ENCODE measurements at regions not wholly inside any gene's neighbourhood (a gene's known extent, or its start where the extent isn't known, plus 50 kb on each side); places are given as distances from the start of the nearest gene placed in this dataset.
"Not testable (repeated sequence)": the region's sequence is repeated elsewhere in the genome, so short reads cannot be mapped to it uniquely, and the experiment has no call there.

DNA sequence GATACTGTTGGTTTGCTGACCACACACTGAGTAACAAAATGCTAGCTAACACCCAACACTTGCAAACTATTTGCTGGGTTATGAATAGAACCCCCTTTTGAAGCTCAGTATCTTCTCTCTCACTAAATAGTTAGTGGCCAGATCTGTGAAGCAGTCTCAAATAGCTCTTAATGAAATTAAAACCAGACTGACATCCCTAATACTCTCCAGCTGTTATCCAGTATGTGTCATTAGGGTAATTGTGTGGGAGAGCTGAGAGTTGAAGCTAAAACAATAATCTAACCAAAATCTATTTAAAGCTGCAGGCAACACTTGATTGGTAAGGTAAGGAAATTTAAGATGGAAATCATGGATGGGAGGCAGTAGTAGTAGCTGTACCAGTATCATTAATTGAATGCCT, 110.4 kb upstream of the RORA start:
- TF ChIP-seq, protein P1, sequence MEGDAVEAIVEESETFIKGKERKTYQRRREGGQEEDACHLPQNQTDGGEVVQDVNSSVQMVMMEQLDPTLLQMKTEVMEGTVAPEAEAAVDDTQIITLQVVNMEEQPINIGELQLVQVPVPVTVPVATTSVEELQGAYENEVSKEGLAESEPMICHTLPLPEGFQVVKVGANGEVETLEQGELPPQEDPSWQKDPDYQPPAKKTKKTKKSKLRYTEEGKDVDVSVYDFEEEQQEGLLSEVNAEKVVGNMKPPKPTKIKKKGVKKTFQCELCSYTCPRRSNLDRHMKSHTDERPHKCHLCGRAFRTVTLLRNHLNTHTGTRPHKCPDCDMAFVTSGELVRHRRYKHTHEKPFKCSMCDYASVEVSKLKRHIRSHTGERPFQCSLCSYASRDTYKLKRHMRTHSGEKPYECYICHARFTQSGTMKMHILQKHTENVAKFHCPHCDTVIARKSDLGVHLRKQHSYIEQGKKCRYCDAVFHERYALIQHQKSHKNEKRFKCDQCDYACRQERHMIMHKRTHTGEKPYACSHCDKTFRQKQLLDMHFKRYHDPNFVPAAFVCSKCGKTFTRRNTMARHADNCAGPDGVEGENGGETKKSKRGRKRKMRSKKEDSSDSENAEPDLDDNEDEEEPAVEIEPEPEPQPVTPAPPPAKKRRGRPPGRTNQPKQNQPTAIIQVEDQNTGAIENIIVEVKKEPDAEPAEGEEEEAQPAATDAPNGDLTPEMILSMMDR (IDR thresholded peaks at IDR 0.05; ENCODE audit: low read depth, low read length): no peak
- Histone ChIP-seq H3K27ac (ENCODE audit: low read depth, low read length) (no peak overlapping the region), H3K9me3 (ENCODE audit: control insufficient read depth, insufficient read depth, low read length) (no peaks in the 10 kb centered on the region), H3K27me3 (ENCODE audit: control insufficient read depth, insufficient read depth, low read length) (no peaks in the 10 kb centered on the region), H3K4me3 (ENCODE audit: low read depth, low read length) (no peak overlapping the region)
- CTCF ChIA-PET: no interaction called here
- POLR2A ChIA-PET: no interaction called here
- DNase-seq (ENCODE audit: low read depth, low spot score): no peak

DNA sequence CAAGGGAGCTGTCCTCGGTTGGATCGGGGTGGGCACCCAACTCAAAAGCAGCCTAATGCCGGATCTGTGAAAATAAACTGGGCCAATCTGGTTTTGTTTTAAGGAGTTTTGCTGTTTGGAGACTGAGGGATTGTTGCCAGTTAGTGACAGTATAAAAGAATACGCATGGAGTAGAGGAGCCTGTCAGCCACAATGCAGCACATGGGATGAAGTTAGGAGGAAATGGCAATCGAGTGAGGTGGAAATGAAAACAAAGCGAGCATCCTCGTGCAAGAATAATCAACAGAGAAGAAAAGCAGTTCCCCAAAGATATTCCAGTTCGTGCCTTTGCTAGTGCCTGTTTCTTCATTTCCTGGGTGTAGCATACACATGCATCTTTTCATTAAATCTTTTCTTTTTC, 108.4 kb upstream of the RORA start:
- Histone ChIP-seq H3K27me3 (ENCODE audit: control insufficient read depth, insufficient read depth, low read length) (no peaks in the 10 kb centered on the region), H3K9me3 (ENCODE audit: control insufficient read depth, insufficient read depth, low read length) (no peaks in the 10 kb centered on the region), H3K27ac (ENCODE audit: low read depth, low read length) (no peak overlapping the region), H3K4me3 (ENCODE audit: low read depth, low read length) (no peak overlapping the region)
- CTCF ChIA-PET: no interaction called here
- DNase-seq (ENCODE audit: low read depth, low spot score): no peak
- POLR2A ChIA-PET: no interaction called here
- TF ChIP-seq, protein P1 (IDR thresholded peaks at IDR 0.05; ENCODE audit: low read depth, low read length): no peak

DNA sequence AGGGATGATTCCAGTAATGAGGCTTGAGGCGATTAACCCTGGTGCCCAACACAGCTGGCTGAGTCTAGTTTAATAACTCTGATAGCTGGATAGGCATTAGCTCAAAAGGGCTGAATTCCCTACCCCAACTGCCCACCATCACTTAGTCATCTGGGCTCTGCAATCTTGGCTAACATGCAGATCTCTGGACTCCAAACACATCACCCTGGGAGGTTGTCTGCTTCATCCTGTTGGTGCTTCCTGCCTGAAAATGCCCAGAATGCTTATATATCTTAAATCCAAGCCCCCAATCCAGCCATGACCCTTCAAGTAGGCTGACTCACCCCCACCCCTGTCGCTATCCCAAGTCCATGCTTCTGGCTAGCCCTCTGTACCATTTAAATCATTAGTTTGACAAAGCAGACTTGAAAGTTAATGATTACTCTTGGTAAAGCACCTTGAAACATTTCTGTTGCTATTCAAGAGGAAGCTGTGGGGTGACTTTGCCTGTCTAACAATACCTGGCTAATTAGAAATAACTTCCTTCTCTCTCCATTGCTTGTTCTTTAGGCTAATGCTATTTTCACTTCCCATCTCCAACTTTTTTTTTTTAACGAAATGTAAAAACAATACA, 107.0 kb upstream of the RORA start:
- CTCF ChIA-PET: interaction anchor here (0.5 kb wide), 1 partner anchor 425 kb away, joined by 4 read pairs; no protein-coding TSS in a partner anchor
- H3K27me3 ChIP-seq (ENCODE audit: control insufficient read depth, insufficient read depth, low read length): no peaks in the 10 kb centered on the region
- H3K4me3 ChIP-seq (ENCODE audit: low read depth, low read length): no peak overlapping the region
- TF ChIP-seq, protein P1 (IDR thresholded peaks at IDR 0.05; ENCODE audit: low read depth, low read length): no peak
- POLR2A ChIA-PET: no interaction called here
- no peak overlapping the region for H3K27ac ChIP-seq (ENCODE audit: low read depth, low read length)
- no peak for DNase-seq (ENCODE audit: low read depth, low spot score)
- H3K9me3 ChIP-seq (ENCODE audit: control insufficient read depth, insufficient read depth, low read length): no peaks in the 10 kb centered on the region

DNA sequence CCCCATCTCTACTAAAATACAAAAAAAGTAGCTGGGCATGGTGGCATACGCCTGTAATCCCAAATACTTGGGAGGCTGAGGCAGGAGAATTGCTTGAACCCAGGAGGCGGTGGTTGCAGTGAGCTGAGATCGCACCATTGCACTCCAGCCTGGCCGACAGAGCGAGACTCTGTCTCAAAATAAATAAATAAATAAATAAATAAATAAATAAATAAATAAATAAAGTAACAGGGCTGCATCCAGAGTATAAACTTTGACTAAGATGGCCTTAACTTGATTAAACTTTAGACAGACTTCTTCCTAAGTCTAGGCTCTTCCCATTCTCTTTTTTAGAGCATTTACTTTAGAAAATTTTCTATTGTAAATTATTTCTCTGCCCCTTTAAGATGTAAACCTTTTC, 105.6 kb upstream of the RORA start:
- H3K4me3 ChIP-seq (ENCODE audit: low read depth, low read length); H3K27me3 ChIP-seq (ENCODE audit: control insufficient read depth, insufficient read depth, low read length); POLR2A ChIA-PET; H3K27ac ChIP-seq (ENCODE audit: low read depth, low read length); DNase-seq (ENCODE audit: low read depth, low spot score); H3K9me3 ChIP-seq (ENCODE audit: control insufficient read depth, insufficient read depth, low read length); CTCF ChIA-PET: not testable (repeated sequence)

DNA sequence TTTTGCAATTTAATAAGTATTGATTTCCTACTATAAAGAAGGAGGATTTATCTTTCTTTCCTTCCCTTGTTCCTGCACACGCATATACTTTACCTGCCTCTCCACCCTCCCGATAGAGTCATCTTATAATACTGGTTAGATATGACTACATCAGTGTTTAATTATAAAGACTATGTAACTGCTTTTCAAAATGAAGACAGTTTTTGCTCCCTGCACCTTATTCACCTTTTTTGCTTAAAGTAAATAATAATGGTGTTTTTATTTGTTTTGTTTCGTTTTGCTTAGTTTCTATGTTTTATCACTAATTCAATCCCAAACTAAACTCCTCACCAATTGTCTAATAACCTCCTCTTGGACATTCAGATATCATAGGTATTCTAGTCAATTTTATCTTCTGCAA, 101.9 kb upstream of the RORA start:
- no peaks in the 10 kb centered on the region for H3K9me3 ChIP-seq (ENCODE audit: control insufficient read depth, insufficient read depth, low read length)
- no peak overlapping the region for H3K27ac ChIP-seq (ENCODE audit: low read depth, low read length)
- no peaks in the 10 kb centered on the region for H3K27me3 ChIP-seq (ENCODE audit: control insufficient read depth, insufficient read depth, low read length)
- no peak for DNase-seq (ENCODE audit: low read depth, low spot score)
- TF ChIP-seq, protein P1 (IDR thresholded peaks at IDR 0.05; ENCODE audit: low read depth, low read length): no peak
- ChIA-PET POLR2A (no interaction called here), CTCF (no interaction called here)
- H3K4me3 ChIP-seq (ENCODE audit: low read depth, low read length): no peak overlapping the region

Measured in AG04450 (cell line).